MCF 10A (cell line): ENCODE measurements at regions not wholly inside any gene's neighbourhood (a gene's known extent, or its start where the extent isn't known, plus 50 kb on each side); places are given as distances from the start of the nearest gene placed in this dataset.

ENCODE experiments used
- BruUV-seq: library from RNA; stranded (reverse); fragments of 400-500 nt; replicated peaks from 2 replicates; lab custom pipeline; 2021; lab: Mats Ljungman, UMichigan
- CTCF ChIA-PET: fragments of 300-600 bp; sonication (Branson Sonifier 250); formaldehyde crosslinking; extraction: SDS; loops from one replicate; lab custom pipeline; 2021; ENCODE audit warnings: antibody characterized with exemption, inconsistent platforms; lab: Yijun Ruan, JAX
- POLR2A ChIA-PET: fragments of 300-600, 350-650 bp; sonication (Branson Sonifier 250); formaldehyde crosslinking; extraction: SDS; loops from one replicate; lab custom pipeline; 2020; ENCODE audit warnings: antibody characterized with exemption, inconsistent platforms; lab: Yijun Ruan, JAX
- DNase-seq: peaks from one replicate; pipeline ENCODE4 v3.0.0-alpha.2; 2018; ENCODE audit not compliant: unreplicated experiment
- H3K27ac Mint-ChIP-seq: one replicate; pipeline ENCODE4 v1.8.0; 2022; ENCODE audit warnings: mild to moderate bottlenecking, low read depth, mixed read lengths; ENCODE audit not compliant: unreplicated experiment
- H3K27me3 Mint-ChIP-seq: one replicate; pipeline ENCODE4 v1.8.0; 2022; ENCODE audit warnings: mixed read lengths; ENCODE audit not compliant: insufficient read depth, unreplicated experiment
- H3K36me3 Mint-ChIP-seq: one replicate; pipeline ENCODE4 v1.8.0; 2022; ENCODE audit warnings: mild to moderate bottlenecking, moderate library complexity, mixed read lengths; ENCODE audit not compliant: insufficient read depth, unreplicated experiment
- H3K4me1 Mint-ChIP-seq: one replicate; pipeline ENCODE4 v1.8.0; 2022; ENCODE audit warnings: mixed read lengths; ENCODE audit not compliant: insufficient read depth, unreplicated experiment
- H3K4me3 Mint-ChIP-seq: one replicate; pipeline ENCODE4 v1.8.0; 2022; ENCODE audit warnings: mild to moderate bottlenecking, moderate library complexity, mixed read lengths; ENCODE audit not compliant: unreplicated experiment
- H3K9me3 Mint-ChIP-seq: one replicate; pipeline ENCODE4 v1.8.0; 2022; ENCODE audit warnings: mixed read lengths; ENCODE audit not compliant: unreplicated experiment
- CTCF ChIP-seq: fragments of 200-600 bp; IDR thresholded peaks from one replicate; pipeline ENCODE4 v1.8.0; 2022; ENCODE audit warnings: antibody characterized with exemption, mild to moderate bottlenecking; ENCODE audit not compliant: unreplicated experiment
- intact Hi-C: fragments of 100-400 bp; cut with micrococcal nuclease; formaldehyde crosslinking; loops from 2 replicates; pipeline ENCODE4 v1.14.1; 2022

- no peaks in the 10 kb centered on the region for H3K36me3 Mint-ChIP-seq
- H3K9me3 Mint-ChIP-seq = no peaks in the 10 kb centered on the region
- ChIA-PET CTCF (no interaction called here), POLR2A (no interaction called here)
- intact Hi-C loops = no loop called here
- no peak overlapping the region for H3K27ac Mint-ChIP-seq
- no peak for TF ChIP-seq CTCF
- no TSS peak for BruUV-seq
- no peak for DNase-seq
- no peaks in the 10 kb centered on the region for H3K27me3 Mint-ChIP-seq
- H3K4me3 Mint-ChIP-seq = no peak overlapping the region
- H3K4me1 Mint-ChIP-seq = no peaks in the 10 kb centered on the region
These were observed 263.2 kb upstream of the EDNRA start for GRCh38 chr4:147217655-147218054.

- H3K36me3 Mint-ChIP-seq = no peaks in the 10 kb centered on the region
- no TSS peak for BruUV-seq
- CTCF ChIA-PET = interaction anchor here (0.6 kb wide), 1 partner anchor 200 kb away, joined by 3 read pairs; no protein-coding TSS in a partner anchor
- no peak for DNase-seq
- intact Hi-C loops = no loop called here
- H3K4me1 Mint-ChIP-seq = no peaks in the 10 kb centered on the region
- POLR2A ChIA-PET = interaction anchor here (0.7 kb wide), 1 partner anchor 25 kb away, joined by 3 read pairs; no protein-coding TSS in a partner anchor
- H3K27ac Mint-ChIP-seq = no peak overlapping the region
- H3K4me3 Mint-ChIP-seq = no peak overlapping the region
- H3K27me3 Mint-ChIP-seq = no peaks in the 10 kb centered on the region
- TF ChIP-seq CTCF = no peak
- H3K9me3 Mint-ChIP-seq = no peaks in the 10 kb centered on the region
These were observed 261.8 kb upstream of the EDNRA start for GRCh38 chr4:147219145-147219544.

GRCh38 chr4:147220833-147221232 lies 260.1 kb upstream of the EDNRA start:
- Mint-ChIP-seq H3K27ac (no peak overlapping the region), H3K36me3 (no peaks in the 10 kb centered on the region)

GRCh38 chr4:147222906-147223305 lies 258.0 kb upstream of the EDNRA start:
- intact Hi-C loops = no loop called here
- H3K4me3 Mint-ChIP-seq = no peak overlapping the region
- BruUV-seq = no TSS peak
- ChIA-PET POLR2A (no interaction called here), CTCF (interaction anchor here (0.5 to 0.6 kb wide), 2 partner anchors 32 to 188 kb away, joined by 4 read pairs; no protein-coding TSS in a partner anchor)
- TF ChIP-seq CTCF = no peak
- H3K36me3 Mint-ChIP-seq = no peaks in the 10 kb centered on the region
- no peaks in the 10 kb centered on the region for H3K9me3 Mint-ChIP-seq
- H3K27ac Mint-ChIP-seq = no peak overlapping the region
- H3K4me1 Mint-ChIP-seq = no peaks in the 10 kb centered on the region
- no peaks in the 10 kb centered on the region for H3K27me3 Mint-ChIP-seq
- DNase-seq = no peak

More at GRCh38 chr4:147220833-147221232, 260.1 kb upstream of the EDNRA start:
- peak; percentile 6 for DNase-seq
- Mint-ChIP-seq H3K9me3 (no peaks in the 10 kb centered on the region), H3K27me3 (no peaks in the 10 kb centered on the region), H3K4me3 (no peak overlapping the region), H3K4me1 (no peaks in the 10 kb centered on the region)
- CTCF ChIA-PET = no interaction called here
- BruUV-seq = no TSS peak
- TF ChIP-seq CTCF = no peak
- intact Hi-C loops = no loop called here
- POLR2A ChIA-PET = no interaction called here
